SK-MEL-5 (cell line): ENCODE measurements at regions not wholly inside any gene's neighbourhood (a gene's known extent, or its start where the extent isn't known, plus 50 kb on each side); places are given as distances from the start of the nearest gene placed in this dataset.
"Not testable (repeated sequence)": the region's sequence is repeated elsewhere in the genome, so short reads cannot be mapped to it uniquely, and the experiment has no call there.

Experiments
- DNase-seq: peaks from one replicate; pipeline ENCODE4 v3.0.0-alpha.2; 2016; ENCODE audit warnings: low read depth, low spot score
- in situ Hi-C: cut with HindIII; loops from 2 replicates; pipeline ENCODE4 v1.10.0; 2016; ENCODE audit warnings: low sequenced_read_pairs, high pct_unique_total_duplicates, low pct_unique_long_range_greater_than_20kb

GRCh38 chr12:97875064-97875463 lies 412.5 kb downstream of the RMST start:
- in situ Hi-C loops: no loop called here
- peak; percentile 10 for DNase-seq

GRCh38 chr12:97876780-97877179 lies 414.2 kb downstream of the RMST start:
- in situ Hi-C loops: no loop called here
- no peak for DNase-seq

GRCh38 chr12:97877404-97877803 lies 414.8 kb downstream of the RMST start:
- in situ Hi-C loops: no loop called here
- no peak for DNase-seq

GRCh38 chr12:97886511-97887176 lies 424.0 kb downstream of the RMST start:
- in situ Hi-C loops: no loop called here
- DNase-seq: no peak

GRCh38 chr12:97897881-97898280 lies 435.3 kb downstream of the RMST start:
- DNase-seq, in situ Hi-C loops: not testable (repeated sequence)

- in situ Hi-C loops: no loop called here
- DNase-seq: no peak
These were observed 436.9 kb downstream of the RMST start for GRCh38 chr12:97899529-97899928.

- in situ Hi-C loops: no loop called here
- no peak for DNase-seq
These were observed 437.4 kb downstream of the RMST start for GRCh38 chr12:97899956-97900355.

GRCh38 chr12:97903356-97903755 lies 440.8 kb downstream of the RMST start:
- DNase-seq: no peak
- in situ Hi-C loops: no loop called here

- no peak for DNase-seq
- in situ Hi-C loops: no loop called here
These were observed 444.9 kb downstream of the RMST start for GRCh38 chr12:97907504-97907903.

- in situ Hi-C loops: no loop called here
- DNase-seq: no peak
These were observed 448.0 kb downstream of the RMST start for GRCh38 chr12:97910559-97910958.

GRCh38 chr12:97912943-97913342 lies 450.3 kb downstream of the RMST start:
- in situ Hi-C loops: no loop called here
- DNase-seq: no peak

GRCh38 chr12:97921979-97922722 lies 459.5 kb downstream of the RMST start:
- no peak for DNase-seq
- in situ Hi-C loops: no loop called here

GRCh38 chr12:97923546-97923945 lies 460.9 kb downstream of the RMST start:
- in situ Hi-C loops: no loop called here
- no peak for DNase-seq

GRCh38 chr12:97924122-97924521 lies 461.5 kb downstream of the RMST start:
- in situ Hi-C loops: no loop called here

GRCh38 chr12:97927977-97928376 lies 465.4 kb downstream of the RMST start:
- no peak for DNase-seq
- in situ Hi-C loops: no loop called here

More at GRCh38 chr12:97924122-97924521, 461.5 kb downstream of the RMST start:
- no peak for DNase-seq

- in situ Hi-C loops: no loop called here
- DNase-seq: no peak
These were observed 473.6 kb downstream of the RMST start for GRCh38 chr12:97936165-97936564.

GRCh38 chr12:97938031-97938430 lies 475.4 kb downstream of the RMST start:
- DNase-seq: no peak
- in situ Hi-C loops: no loop called here

- DNase-seq: peak; percentile 74
- in situ Hi-C loops: no loop called here
These were observed 476.6 kb downstream of the RMST start for GRCh38 chr12:97939156-97939555.

GRCh38 chr12:97940105-97940504 lies 477.5 kb downstream of the RMST start:
- in situ Hi-C loops: no loop called here
- no peak for DNase-seq
